ENCODE measurements at regions not wholly inside any gene's neighbourhood (a gene's known extent, or its start where the extent isn't known, plus 50 kb on each side); places are given as distances from the start of the nearest gene placed in this dataset.

DNA sequence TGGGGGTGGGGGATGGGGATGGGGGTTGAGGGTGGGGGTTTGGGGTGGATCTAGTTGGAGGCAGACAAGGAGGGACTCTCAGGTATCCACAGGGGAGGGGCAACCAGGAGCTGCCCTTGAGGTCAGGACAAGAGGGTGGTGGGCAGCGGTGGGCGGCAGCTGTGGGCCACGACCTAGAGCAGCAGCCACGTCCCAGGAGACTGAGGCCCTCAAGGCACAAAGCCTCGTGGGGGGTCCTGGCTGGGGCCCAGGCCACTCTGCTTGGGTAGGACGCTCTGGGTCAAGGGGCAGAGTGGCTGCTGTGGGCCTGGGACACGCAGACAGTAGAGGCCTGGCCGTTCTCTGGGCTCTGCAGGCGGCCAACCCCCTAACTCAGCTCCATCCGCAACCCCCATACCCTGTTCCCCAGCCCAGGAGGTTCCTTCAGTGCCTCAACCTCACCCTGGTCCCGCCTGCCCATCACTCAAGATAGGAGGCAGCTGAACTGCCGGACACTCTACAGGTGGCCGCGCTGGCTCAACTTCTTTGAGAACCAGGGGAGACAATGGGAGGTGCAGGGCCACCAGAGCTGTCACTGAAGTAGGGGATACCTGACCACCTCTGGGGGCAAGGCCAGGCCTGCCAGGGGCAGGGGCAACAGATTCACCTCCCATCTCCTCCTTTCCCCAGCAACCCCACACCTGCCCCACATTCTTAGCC is 75.6 kb downstream of the ENGASE start (continued):
- TF ChIP-seq, protein P1, sequence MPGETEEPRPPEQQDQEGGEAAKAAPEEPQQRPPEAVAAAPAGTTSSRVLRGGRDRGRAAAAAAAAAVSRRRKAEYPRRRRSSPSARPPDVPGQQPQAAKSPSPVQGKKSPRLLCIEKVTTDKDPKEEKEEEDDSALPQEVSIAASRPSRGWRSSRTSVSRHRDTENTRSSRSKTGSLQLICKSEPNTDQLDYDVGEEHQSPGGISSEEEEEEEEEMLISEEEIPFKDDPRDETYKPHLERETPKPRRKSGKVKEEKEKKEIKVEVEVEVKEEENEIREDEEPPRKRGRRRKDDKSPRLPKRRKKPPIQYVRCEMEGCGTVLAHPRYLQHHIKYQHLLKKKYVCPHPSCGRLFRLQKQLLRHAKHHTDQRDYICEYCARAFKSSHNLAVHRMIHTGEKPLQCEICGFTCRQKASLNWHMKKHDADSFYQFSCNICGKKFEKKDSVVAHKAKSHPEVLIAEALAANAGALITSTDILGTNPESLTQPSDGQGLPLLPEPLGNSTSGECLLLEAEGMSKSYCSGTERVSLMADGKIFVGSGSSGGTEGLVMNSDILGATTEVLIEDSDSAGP (CRISPR knock-in tag; IDR thresholded peaks at IDR 0.05; ENCODE audit: borderline replicate concordance) = no peak
- no peak for TF ChIP-seq SP140L (CRISPR knock-in tag; IDR thresholded peaks at IDR 0.05; ENCODE audit: borderline replicate concordance)

- no peaks in the 10 kb centered on the region for H3K4me1 ChIP-seq (ENCODE audit: insufficient read depth, low read length)
- intact Hi-C loops (cut with micrococcal nuclease; ENCODE audit: unreplicated experiment) = no loop called here
- no peak overlapping the region for H3K9ac ChIP-seq (ENCODE audit: insufficient read depth, low read depth, low read length)
- H2AFZ ChIP-seq (ENCODE audit: low read length) = no peak overlapping the region
- no peak overlapping the region for H3K4me2 ChIP-seq (ENCODE audit: low read depth, low read length)
- BruUV-seq (replicated peaks) = no TSS peak
- ATAC-seq = no peak
- TF ChIP-seq MTF2 (CRISPR knock-in tag; IDR thresholded peaks at IDR 0.05; ENCODE audit: borderline replicate concordance) = 0 out of 2 replicates have a peak, but pooled peaks have one; percentile 27
- TF ChIP-seq MXD4 (CRISPR knock-in tag; IDR thresholded peaks at IDR 0.05) = no peak
- TF ChIP-seq EZH2 (conservative IDR thresholded peaks at IDR 0.05; ENCODE audit: low read depth, low read length) = 0 out of 2 replicates have a peak, but pooled peaks have one; percentile 53
- no peaks in the 10 kb centered on the region for H3K79me2 ChIP-seq (ENCODE audit: insufficient read depth, low read length)
- no peak for FAIRE-seq
- ChIA-PET POLR2A (no interaction called here), CTCF (ENCODE audit: low intra/inter-chr PET ratio, low total read pairs) (no interaction called here)
- H3K4me3 ChIP-seq (replicated peaks in 1 of 3; ENCODE audit: insufficient read depth in 1 of 3, low read depth in 2 of 3, low read length in 3 of 3) = no peak overlapping the region
- in situ Hi-C loops (cut with HindIII; ENCODE audit: extremely low pct_ligation_motif_present, low pct_unique_long_range_greater_than_20kb) = no loop called here
- no peak for DNase-seq (ENCODE audit: low spot score)
- WGBS (ENCODE audit: low lambda C conversion rate) = 1% methylated on average over 9 of the region's 10 CpGs
- peaks cover 21% of the 10 kb centered on the region; the same call in 1 of the 2 replicates for H4K20me1 ChIP-seq (ENCODE audit: insufficient read depth, low read length)
- H3K36me3 ChIP-seq (replicated peaks in 1 of 2; ENCODE audit: control insufficient read depth in 1 of 2, insufficient read depth in 2 of 2, low read length in 2 of 2) = no peaks in the 10 kb centered on the region
- H3K27ac ChIP-seq (ENCODE audit: extremely low read length, insufficient read depth, low read length) = no peak overlapping the region
- H3K27me3 ChIP-seq (ENCODE audit: control insufficient read depth in 1 of 2, insufficient read depth in 2 of 2, low read length in 2 of 2) = peaks cover 50 to 87% of the 10 kb centered on the region in 2 experiments
- H3K9me3 ChIP-seq (ENCODE audit: low read length) = no peaks in the 10 kb centered on the region
Measured at GRCh38 chr17:79148584-79148983, 74.0 kb downstream of the ENGASE start.

All from HepG2 (cell line).